SW480 (cell line): ENCODE measurements at regions not wholly inside any gene's neighbourhood (a gene's known extent, or its start where the extent isn't known, plus 50 kb on each side); places are given as distances from the start of the nearest gene placed in this dataset.

Experiments
- DNase-seq: peaks from one replicate; pipeline ENCODE4 v3.0.0-alpha.2; 2016; ENCODE audit warnings: low spot score

GRCh38 chr15:46251903-46252302 lies 617.1 kb downstream of the SQOR start:
- DNase-seq, result no peak

- no peak for DNase-seq
These were observed 623.2 kb downstream of the SQOR start for GRCh38 chr15:46258056-46258455.

GRCh38 chr15:46260937-46261336 lies 626.1 kb downstream of the SQOR start:
- DNase-seq, result no peak

- no peak for DNase-seq
These were observed 631.0 kb downstream of the SQOR start for GRCh38 chr15:46265664-46266347.

GRCh38 chr15:46266661-46267060 lies 631.8 kb downstream of the SQOR start:
- no peak for DNase-seq

GRCh38 chr15:46270481-46271147 lies 635.8 kb downstream of the SQOR start:
- DNase-seq, result no peak

GRCh38 chr15:46275701-46276100 lies 640.9 kb downstream of the SQOR start:
- DNase-seq, result no peak

- no peak for DNase-seq
These were observed 642.6 kb downstream of the SQOR start for GRCh38 chr15:46277451-46277850.

GRCh38 chr15:46278062-46278461 lies 643.2 kb downstream of the SQOR start:
- DNase-seq, result no peak

GRCh38 chr15:46278486-46279090 lies 643.8 kb downstream of the SQOR start:
- DNase-seq, result no peak

GRCh38 chr15:46280762-46281542 lies 646.1 kb downstream of the SQOR start:
- DNase-seq, result peak; percentile 29

- no peak for DNase-seq
These were observed 658.7 kb downstream of the SQOR start for GRCh38 chr15:46293550-46293949.

- DNase-seq, result no peak
These were observed 661.2 kb downstream of the SQOR start for GRCh38 chr15:46296002-46296401.

GRCh38 chr15:46296797-46297196 lies 662.0 kb downstream of the SQOR start:
- DNase-seq, result no peak

GRCh38 chr15:46297766-46298165 lies 662.9 kb downstream of the SQOR start:
- no peak for DNase-seq

- no peak for DNase-seq
These were observed 665.9 kb downstream of the SQOR start for GRCh38 chr15:46300716-46301115.

- no peak for DNase-seq
These were observed 666.5 kb downstream of the SQOR start for GRCh38 chr15:46301291-46301690.

- no peak for DNase-seq
These were observed 667.0 kb downstream of the SQOR start for GRCh38 chr15:46301826-46302225.

GRCh38 chr15:46304321-46304720 lies 669.5 kb downstream of the SQOR start:
- peak; percentile 31 for DNase-seq

GRCh38 chr15:46307746-46308145 lies 672.9 kb downstream of the SQOR start:
- DNase-seq, result no peak

- DNase-seq, result no peak
These were observed 675.1 kb downstream of the SQOR start for GRCh38 chr15:46309914-46310313.

- DNase-seq, result peak; percentile 54
These were observed 677.4 kb downstream of the SQOR start for GRCh38 chr15:46312133-46312740.
